ENCODE measurements at regions not wholly inside any gene's neighbourhood (a gene's known extent, or its start where the extent isn't known, plus 50 kb on each side); places are given as distances from the start of the nearest gene placed in this dataset.
A peak's percentile ranks its signal among the peaks of the same experiment; 100 is the strongest.

GRCh38 chr1:56436912-56437417 lies 142.4 kb downstream of the PLPP3 start:
- peak; percentile 14 for DNase-seq (ENCODE audit: low spot score)
- no peaks in the 10 kb centered on the region for H3K36me3 Mint-ChIP-seq (ENCODE audit: low read depth, unreplicated experiment)
- peaks cover 9% of the 10 kb centered on the region for H3K27me3 Mint-ChIP-seq (ENCODE audit: unreplicated experiment)
- H3K4me1 Mint-ChIP-seq (ENCODE audit: unreplicated experiment) = peaks cover 74% of the 10 kb centered on the region
- no peak overlapping the region for H3K4me3 Mint-ChIP-seq (ENCODE audit: unreplicated experiment)
- H3K27ac Mint-ChIP-seq (ENCODE audit: unreplicated experiment) = peak overlapping the region; percentile 78
- no peaks in the 10 kb centered on the region for H3K9me3 Mint-ChIP-seq (ENCODE audit: unreplicated experiment)
- TF ChIP-seq CTCF (IDR thresholded peaks at IDR 0.05; ENCODE audit: unreplicated experiment) = no peak

- peaks cover 9% of the 10 kb centered on the region for H3K27me3 Mint-ChIP-seq (ENCODE audit: unreplicated experiment)
- peaks cover 74% of the 10 kb centered on the region for H3K4me1 Mint-ChIP-seq (ENCODE audit: unreplicated experiment)
These were observed 143.1 kb downstream of the PLPP3 start for GRCh38 chr1:56436296-56436695.

DNA sequence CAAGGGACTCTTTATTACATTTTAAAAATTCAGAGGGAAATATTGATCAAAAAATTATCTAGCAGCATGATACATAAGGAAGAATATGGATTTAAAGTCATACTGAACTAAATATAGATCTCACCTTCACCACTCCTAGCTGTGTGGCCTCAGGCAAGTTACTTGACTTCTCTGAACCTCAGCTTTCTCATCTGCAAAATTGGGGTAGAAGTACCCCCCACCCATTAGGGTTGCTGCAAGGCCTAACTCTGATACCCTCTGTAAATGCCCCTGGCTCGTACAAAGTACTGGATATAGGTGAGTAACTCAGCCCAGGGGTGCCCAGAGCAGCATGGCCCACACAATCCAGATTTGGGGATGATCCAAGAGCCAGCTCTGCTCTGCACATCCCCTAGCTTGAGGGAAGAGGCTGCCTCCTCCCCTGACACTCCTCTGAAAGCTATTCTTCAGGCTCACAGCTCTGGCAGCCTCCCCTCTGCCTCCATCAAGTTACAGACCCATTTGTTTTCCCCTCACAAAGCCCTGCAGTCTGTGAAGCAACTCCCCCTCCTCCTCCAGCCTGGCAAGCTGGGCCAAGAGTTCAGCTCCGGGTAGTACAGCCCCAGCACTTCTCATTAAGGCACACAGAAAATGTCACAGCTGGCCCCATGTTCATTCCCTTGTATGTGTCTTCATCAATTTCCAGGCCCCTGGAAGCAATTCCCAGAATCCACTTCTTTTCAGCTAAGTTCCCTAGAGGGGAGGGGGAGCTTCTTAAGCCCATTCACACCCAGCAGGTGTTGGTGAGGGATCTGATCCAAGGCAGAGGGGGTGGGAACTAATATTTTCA lies 143.7 kb downstream of the PLPP3 start:
- Mint-ChIP-seq H3K4me3 (ENCODE audit: unreplicated experiment) (peak overlapping the region; percentile 48), H3K27ac (ENCODE audit: unreplicated experiment) (peak overlapping the region; percentile 44), H3K36me3 (ENCODE audit: low read depth, unreplicated experiment) (no peaks in the 10 kb centered on the region), H3K9me3 (ENCODE audit: unreplicated experiment) (no peaks in the 10 kb centered on the region), H3K27me3 (ENCODE audit: unreplicated experiment) (peaks cover 9% of the 10 kb centered on the region), H3K4me1 (ENCODE audit: unreplicated experiment) (peaks cover 74% of the 10 kb centered on the region)
- no peak for TF ChIP-seq CTCF (IDR thresholded peaks at IDR 0.05; ENCODE audit: unreplicated experiment)
- no peak for DNase-seq (ENCODE audit: low spot score)

More at GRCh38 chr1:56436296-56436695, 143.1 kb downstream of the PLPP3 start:
- Mint-ChIP-seq H3K9me3 (ENCODE audit: unreplicated experiment) (no peaks in the 10 kb centered on the region), H3K27ac (ENCODE audit: unreplicated experiment) (no peak overlapping the region), H3K4me3 (ENCODE audit: unreplicated experiment) (no peak overlapping the region), H3K36me3 (ENCODE audit: low read depth, unreplicated experiment) (no peaks in the 10 kb centered on the region)
- no peak for TF ChIP-seq CTCF (IDR thresholded peaks at IDR 0.05; ENCODE audit: unreplicated experiment)
- no peak for DNase-seq (ENCODE audit: low spot score)

GRCh38 chr1:56434740-56435139 lies 144.6 kb downstream of the PLPP3 start:
- Mint-ChIP-seq H3K9me3 (ENCODE audit: unreplicated experiment) (no peaks in the 10 kb centered on the region), H3K4me1 (ENCODE audit: unreplicated experiment) (peaks cover 72% of the 10 kb centered on the region), H3K27me3 (ENCODE audit: unreplicated experiment) (peaks cover 9% of the 10 kb centered on the region), H3K36me3 (ENCODE audit: low read depth, unreplicated experiment) (no peaks in the 10 kb centered on the region), H3K4me3 (ENCODE audit: unreplicated experiment) (no peak overlapping the region), H3K27ac (ENCODE audit: unreplicated experiment) (no peak overlapping the region)
- TF ChIP-seq CTCF (IDR thresholded peaks at IDR 0.05; ENCODE audit: unreplicated experiment) = no peak
- DNase-seq (ENCODE audit: low spot score) = no peak

DNA sequence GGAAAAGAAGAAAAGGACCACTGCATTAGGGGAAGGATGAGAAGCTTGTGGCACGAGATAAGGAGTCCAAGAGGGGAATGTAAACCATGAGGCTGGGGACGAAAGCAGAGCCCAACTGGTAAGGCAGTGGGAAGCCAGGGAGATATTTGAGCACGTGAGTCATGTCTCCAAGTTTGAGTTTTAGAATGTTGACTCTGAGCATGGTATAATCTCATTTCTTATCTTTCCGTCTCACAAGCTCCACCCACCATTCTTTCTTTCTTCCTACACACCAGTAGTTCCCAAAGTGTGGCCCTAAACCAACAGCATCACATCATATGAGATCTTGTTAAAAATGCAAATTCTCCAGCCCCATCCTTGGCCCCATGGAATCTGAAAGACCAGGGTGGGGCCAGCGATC lies 145.3 kb downstream of the PLPP3 start:
- DNase-seq (ENCODE audit: low spot score) = no peak
- Mint-ChIP-seq H3K4me3 (ENCODE audit: unreplicated experiment) (no peak overlapping the region), H3K27me3 (ENCODE audit: unreplicated experiment) (peaks cover 9% of the 10 kb centered on the region), H3K9me3 (ENCODE audit: unreplicated experiment) (no peaks in the 10 kb centered on the region), H3K36me3 (ENCODE audit: low read depth, unreplicated experiment) (no peaks in the 10 kb centered on the region), H3K4me1 (ENCODE audit: unreplicated experiment) (peaks cover 65% of the 10 kb centered on the region), H3K27ac (ENCODE audit: unreplicated experiment) (no peak overlapping the region)
- no peak for TF ChIP-seq CTCF (IDR thresholded peaks at IDR 0.05; ENCODE audit: unreplicated experiment)

Data from endothelial cell (in vitro differentiated cells).